ENCODE measurements at regions not wholly inside any gene's neighbourhood (a gene's known extent, or its start where the extent isn't known, plus 50 kb on each side); places are given as distances from the start of the nearest gene placed in this dataset.

DNA sequence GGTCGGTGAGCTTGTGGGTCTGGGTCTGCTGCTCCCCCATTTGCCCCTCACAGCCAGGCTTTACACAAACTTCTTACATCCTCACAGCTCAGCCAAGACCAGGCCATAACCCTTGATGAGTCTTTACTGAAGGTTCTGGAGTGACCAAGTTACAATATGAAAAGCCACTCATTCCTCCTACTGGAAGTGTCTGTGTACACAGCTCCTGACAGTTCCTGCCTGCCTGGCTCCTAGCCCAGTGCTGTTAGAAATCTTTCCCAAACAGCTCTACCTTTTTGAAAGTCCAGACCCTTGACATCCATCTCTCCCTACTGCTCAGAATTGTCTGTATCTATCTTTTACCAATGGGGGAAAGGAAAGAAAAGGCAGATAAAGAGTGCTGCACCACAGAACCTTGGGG is 106.9 kb downstream of the PAX1 start:
- DNase-seq: no peak

DNA sequence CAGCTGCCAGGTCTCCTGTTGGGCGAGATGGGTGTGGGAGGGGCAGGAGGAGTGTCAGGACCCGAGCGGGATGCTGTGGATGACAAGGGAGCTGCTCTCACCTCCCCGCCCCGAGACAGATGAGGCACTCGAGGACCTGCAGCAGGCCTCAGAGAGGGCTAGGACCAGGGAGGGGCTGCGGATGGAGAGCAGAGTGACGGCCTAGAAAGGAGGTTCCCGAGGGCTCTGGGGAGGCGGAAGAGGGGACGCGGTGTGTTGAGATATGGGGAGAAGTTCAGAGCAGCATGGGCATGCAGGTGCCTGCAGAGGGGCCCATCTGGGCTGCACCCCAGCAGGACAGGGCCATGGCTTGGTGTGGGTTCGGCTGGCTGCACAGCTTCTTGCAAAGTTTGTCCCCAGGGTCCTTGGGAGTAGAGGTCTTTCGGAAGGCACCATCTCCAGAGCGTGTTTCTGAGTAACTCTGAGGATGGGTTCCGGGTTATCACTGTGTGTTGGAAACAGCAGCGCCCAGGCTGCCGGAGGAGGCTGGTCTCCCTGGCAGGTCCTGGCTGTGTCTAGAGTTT is 104.6 kb downstream of the PAX1 start:
- no peak for DNase-seq

DNA sequence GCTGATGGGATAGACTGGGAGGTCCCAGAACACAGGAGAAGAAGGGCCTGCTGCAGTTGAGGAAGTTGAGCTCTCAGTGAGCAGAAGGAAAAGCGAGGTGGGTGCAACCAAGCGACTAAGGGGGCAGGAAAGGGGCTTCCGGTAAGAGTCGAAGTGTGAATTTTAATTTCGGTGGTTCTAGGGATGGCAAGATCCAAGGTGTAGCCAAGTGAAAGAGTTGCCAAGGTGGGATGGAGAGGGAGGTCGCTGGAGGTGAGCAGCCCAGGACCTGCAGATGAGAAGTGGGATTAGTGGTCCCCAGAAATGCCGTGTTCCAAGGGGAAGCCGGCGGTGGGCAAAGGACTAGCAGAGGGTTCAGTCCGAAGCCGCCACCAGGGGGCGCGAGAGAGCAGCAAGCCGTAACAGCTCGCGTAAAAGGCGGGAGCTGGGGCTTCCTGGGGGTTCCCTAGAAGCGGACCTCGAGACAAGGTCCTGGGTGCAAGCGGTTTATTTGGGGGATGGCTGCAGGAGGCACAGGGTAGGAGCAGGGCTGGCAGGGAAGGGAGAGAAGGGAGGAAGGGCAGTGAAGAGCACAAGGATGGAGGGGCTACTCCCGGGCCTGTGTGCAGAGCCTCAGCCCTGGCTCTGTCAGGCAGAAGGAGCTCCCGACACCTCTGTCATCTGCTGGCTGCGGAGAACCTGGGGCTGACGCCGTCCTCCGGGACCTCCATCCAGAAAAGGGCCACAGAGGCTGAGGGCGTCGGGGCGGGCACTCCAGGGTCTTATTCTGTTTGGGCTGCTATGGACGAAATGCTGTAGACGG is 103.6 kb downstream of the PAX1 start:
- DNase-seq: no peak

DNA sequence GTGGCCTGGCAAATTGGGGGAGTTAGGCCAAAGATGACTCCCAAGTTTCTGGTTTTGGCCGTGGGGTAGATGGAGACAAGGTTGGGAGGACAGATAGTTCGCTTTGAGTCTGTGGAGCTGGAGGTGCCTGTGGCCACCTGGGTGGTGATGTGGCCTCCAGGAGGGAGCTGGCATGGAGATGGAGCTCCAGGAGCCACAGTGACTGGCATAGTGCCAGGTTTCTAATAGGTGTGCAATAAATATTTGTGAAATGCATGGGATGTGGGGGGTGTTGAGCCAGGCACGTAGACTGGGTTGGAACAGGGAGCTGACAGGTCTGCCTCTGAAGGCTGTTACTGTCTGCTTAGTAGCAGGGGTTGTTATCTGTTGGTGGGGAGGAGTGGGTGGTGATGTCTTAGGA is 102.7 kb downstream of the PAX1 start:
- no peak for DNase-seq

DNA sequence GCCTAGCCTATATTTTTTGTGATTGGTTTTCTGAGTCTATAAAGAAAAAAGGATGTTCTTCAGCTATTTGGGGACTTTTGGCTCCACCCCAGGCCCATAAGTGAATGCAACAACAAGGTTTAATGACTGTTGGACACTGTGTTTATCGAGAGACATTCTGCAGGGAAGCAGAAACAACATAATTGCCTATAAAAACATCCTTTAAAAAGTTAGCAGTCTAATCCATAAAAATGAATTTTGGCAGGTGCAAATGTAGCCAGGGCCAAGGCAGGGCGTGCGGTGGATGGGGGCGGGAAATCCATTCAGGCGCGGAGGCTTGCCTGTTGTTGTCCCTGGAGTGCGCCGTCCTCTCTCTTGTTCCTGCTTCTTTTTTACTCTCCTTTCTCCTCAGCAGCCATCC is 99.3 kb downstream of the PAX1 start:
- DNase-seq: no peak

DNA sequence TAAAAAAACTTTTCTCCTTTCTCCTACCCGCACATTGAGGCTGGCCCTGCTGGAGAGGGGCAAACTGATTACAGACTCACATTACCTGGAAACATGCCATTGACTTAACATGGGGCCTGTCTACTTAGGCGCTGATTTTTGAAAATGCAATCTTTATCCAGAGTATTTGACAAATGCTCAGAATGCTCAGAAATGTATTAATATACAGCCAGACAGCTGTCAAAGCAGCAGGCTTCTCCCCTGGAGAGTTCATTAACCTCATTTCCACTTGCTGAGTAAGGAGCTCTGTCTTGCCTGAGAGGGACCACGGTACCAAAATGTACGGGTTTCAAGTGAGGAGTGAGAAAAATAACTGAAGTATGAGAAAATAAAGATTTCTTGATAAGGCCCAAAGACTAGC is 95.7 kb downstream of the PAX1 start:
- DNase-seq: no peak

DNA sequence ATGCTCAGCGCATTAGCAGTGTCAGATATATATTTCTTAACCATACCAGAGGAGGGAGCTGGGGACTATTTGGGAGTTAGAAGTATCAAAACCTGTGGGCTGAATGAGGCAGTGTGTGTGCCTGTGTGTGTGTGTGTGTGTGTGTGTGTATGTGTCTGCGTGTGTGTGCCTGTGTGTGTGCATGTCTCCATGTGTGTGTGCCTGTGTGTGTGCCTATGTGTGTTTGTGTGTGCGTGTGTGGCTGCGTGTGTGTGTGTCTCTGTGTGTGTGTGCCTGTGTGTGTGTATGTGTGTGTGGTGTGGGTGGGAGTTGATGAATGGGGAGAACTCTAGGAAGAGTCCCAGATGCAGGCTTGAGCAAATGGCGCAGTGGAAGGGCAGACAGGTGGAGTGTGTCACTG is 92.9 kb downstream of the PAX1 start:
- DNase-seq: no peak

DNA sequence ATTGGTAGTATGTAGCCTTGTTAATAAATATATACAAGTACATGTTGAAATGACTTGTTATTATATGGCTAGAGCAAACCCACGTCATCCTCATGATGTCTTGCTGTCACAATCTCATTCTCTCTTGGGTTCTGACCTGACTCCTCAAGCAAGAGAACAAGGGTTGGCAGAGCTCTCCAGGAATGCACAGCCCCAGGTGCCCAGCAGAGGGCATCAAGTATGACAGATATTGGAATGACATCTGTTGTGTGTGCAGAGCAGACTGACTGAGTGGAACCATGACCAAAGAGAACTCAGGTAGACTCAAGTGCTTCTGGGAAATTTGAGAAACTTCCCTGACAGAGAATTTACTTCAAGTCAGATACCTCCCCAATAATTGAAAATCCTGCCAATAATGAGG is 90.6 kb downstream of the PAX1 start:
- DNase-seq: peak in 1 of 2 experiments; percentile 7

DNA sequence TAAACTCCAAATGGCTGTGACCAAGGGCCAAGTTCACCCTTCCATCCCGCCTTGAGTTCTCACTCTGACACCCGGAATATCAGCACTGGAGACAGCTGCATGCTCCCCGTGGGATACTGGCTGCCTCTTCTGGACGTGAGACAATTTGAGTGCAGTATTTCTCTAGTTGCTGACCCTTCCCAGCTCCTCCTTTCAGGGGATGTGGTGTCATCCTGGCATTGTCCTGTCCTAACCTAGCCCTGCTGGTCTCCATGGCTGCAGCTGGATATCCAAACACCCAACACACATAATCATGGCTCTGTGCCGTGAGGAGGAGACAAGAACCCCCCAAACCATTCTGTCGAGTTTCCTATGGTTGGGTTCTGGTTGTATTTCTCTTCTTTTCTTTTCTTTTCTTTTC is 82.6 kb downstream of the PAX1 start:
- no peak for DNase-seq

DNA sequence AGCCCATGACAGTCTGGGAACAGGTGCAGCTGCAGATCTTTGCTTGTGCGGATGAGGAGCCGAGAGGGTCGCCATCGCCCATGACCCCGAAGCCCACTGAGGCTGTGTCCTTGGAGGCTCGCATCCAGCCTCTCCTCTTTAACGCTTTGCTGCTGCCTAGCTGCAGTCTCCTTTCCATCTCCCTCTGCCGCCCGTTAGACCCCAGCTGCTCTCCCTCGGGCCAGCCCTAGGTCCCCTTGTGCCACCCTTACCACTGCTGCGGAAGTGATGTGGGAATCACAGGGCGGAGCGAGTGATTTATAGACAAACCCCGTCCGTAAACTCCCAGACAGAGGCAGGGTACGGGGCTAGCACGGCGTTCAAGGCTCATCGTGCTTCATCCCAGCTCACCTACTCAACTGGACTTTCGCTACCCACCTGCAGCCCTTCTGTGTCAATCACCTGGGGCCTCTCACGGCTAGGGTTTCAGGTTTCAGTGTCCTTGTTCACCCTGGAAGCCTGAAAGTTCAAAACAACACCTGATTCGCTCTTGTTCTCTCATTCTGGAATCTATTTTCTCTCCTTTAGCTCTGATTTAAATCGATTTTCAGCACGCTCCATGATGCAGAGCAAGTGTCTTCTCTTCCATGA is 76.1 kb downstream of the PAX1 start:
- no peak for DNase-seq

DNA sequence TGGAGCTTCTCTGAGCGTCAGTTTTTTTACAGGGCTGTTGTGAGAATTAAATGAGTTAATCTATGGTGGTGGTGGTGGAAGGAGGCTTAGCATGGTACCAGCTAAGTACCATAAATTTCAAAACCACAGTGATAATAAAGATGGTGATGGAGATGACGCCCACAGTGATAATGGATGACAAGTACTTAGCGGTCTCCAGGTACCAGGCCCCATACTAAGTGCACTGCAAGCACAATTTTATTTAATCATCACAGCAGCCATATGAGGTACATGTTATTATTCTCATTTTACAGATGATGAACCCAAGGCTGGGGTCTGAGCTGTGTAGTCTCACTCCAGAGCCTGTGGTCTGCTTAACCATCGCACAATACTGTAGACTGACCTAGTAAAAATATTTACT is 75.1 kb downstream of the PAX1 start:
- DNase-seq: no peak
